H1 (cell line): ENCODE measurements at regions not wholly inside any gene's neighbourhood (a gene's known extent, or its start where the extent isn't known, plus 50 kb on each side); places are given as distances from the start of the nearest gene placed in this dataset.

ENCODE experiments used
- CTCF ChIA-PET: fragments of 300-600 bp; sonication (Branson Sonifier 250); formaldehyde crosslinking; loops from one replicate; lab custom pipeline; 2021; ENCODE audit not compliant: partially characterized antibody; lab: Charles Lee
- POLR2A ChIA-PET: fragments of 300-600 bp; sonication (Branson Sonifier 250); formaldehyde crosslinking; loops from one replicate; lab custom pipeline; 2021; ENCODE audit warnings: inconsistent platforms; ENCODE audit not compliant: partially characterized antibody; lab: Charles Lee
- DNase-seq, 2 experiments: peaks; one replicate each; pipeline versions ENCODE4 v3.0.0 to v3.0.0-alpha.2; 2010 to 2022; ENCODE audit warnings: low spot score in 2 of 2, low read depth in 1 of 2, mixed read lengths in 1 of 2
- FAIRE-seq: peaks from 2 replicates; lab custom pipeline; 2011; peaks lifted over from hg19 to GRCh38; lab: Jason Lieb, UNC
- H2AFZ ChIP-seq: 2 replicates; pipeline ENCODE4 v1.8.1; 2012; ENCODE audit warnings: low read length, inconsistent platforms
- H2AK5ac ChIP-seq: 2 replicates; pipeline ENCODE4 v1.6.1; 2013; ENCODE audit warnings: low read depth, low read length
- H2BK120ac ChIP-seq: replicated peaks from 2 replicates; pipeline ENCODE3; 2013; ENCODE audit warnings: low read depth, low read length, inconsistent platforms
- H2BK12ac ChIP-seq: 2 replicates; pipeline ENCODE4 v1.6.1; 2013; ENCODE audit warnings: low read depth, low read length
- H2BK15ac ChIP-seq: 2 replicates; pipeline ENCODE4 v1.6.1; 2013; ENCODE audit warnings: low read length
- H2BK20ac ChIP-seq: 2 replicates; pipeline ENCODE4 v1.6.1; 2013; ENCODE audit warnings: low read length
- H2BK5ac ChIP-seq: 2 replicates; pipeline ENCODE4 v1.6.1; 2013; ENCODE audit warnings: low read depth, low read length
- H3K14ac ChIP-seq: 2 replicates; pipeline ENCODE4 v1.6.1; 2013; ENCODE audit warnings: inconsistent platforms; ENCODE audit not compliant: insufficient read length
- H3K18ac ChIP-seq: 2 replicates; pipeline ENCODE4 v1.6.1; 2013; ENCODE audit warnings: low read length; ENCODE audit errors: extremely low read depth
- H3K23ac ChIP-seq: 2 replicates; pipeline ENCODE4 v1.6.1; 2013; ENCODE audit warnings: inconsistent platforms; ENCODE audit not compliant: insufficient read length
- H3K23me2 ChIP-seq: 2 replicates; pipeline ENCODE4 v1.6.1; 2013; ENCODE audit warnings: low read depth, low read length
- H3K27ac ChIP-seq: 2 replicates; pipeline ENCODE4 v1.6.1; 2011; ENCODE audit warnings: low read depth, low read length, inconsistent platforms
- H3K27me3 ChIP-seq, 4 experiments: replicated peaks in 1 of 4; 1 replicate in 1 of 4; 2 replicates in 3 of 4; pipeline versions ENCODE4 v1.6.1 to v1.8.1; 2011 to 2013; ENCODE audit warnings: low read length in 3 of 4, mild to moderate bottlenecking in 3 of 4, inconsistent platforms in 2 of 4, mixed read lengths in 2 of 4, moderate library complexity in 1 of 4; ENCODE audit not compliant: control insufficient read depth in 3 of 4, insufficient read depth in 3 of 4; ENCODE audit errors: extremely low read depth in 1 of 4
- H3K36me3 ChIP-seq, 4 experiments: 2 replicates each; pipeline versions ENCODE4 v1.6.1 to v1.8.1; 2011 to 2013; ENCODE audit warnings: mild to moderate bottlenecking in 4 of 4, low read length in 3 of 4, moderate library complexity in 2 of 4, control low read depth in 1 of 4, inconsistent platforms in 1 of 4; ENCODE audit not compliant: insufficient read depth in 4 of 4, control insufficient read depth in 2 of 4
- H3K4ac ChIP-seq: replicated peaks from 2 replicates; pipeline ENCODE3; 2013; ENCODE audit warnings: low read length, low read depth, mixed read lengths, inconsistent platforms; ENCODE audit not compliant: insufficient read length
- H3K4me1 ChIP-seq, 4 experiments: replicated peaks in 1 of 4; 1 replicate in 1 of 4; 2 replicates in 3 of 4; pipeline versions ENCODE4 v1.6.1 to v1.8.1; 2011 to 2013; ENCODE audit warnings: low read length in 3 of 4, inconsistent platforms in 2 of 4, mixed read lengths in 1 of 4; ENCODE audit not compliant: insufficient read depth in 4 of 4, control insufficient read depth in 3 of 4
- H3K4me2 ChIP-seq, 2 experiments: 2 replicates each; pipeline versions ENCODE4 v1.6.1 to v1.8.1; 2011 to 2013; ENCODE audit warnings: low read depth in 2 of 2, low read length in 2 of 2, control low read depth in 1 of 2, inconsistent platforms in 1 of 2, mild to moderate bottlenecking in 1 of 2; ENCODE audit not compliant: insufficient read depth in 1 of 2
- H3K4me3 ChIP-seq, 4 experiments: fragments of 200-600, 300-600 bp in 1 of 4; sonication (generic), shearing (Covaris generic), sonication (Bioruptor Twin) in 1 of 4; 2 replicates each; pipeline versions ENCODE4 v1.5.1 to v1.8.1; 2011 to 2016; ENCODE audit warnings: low read length in 4 of 4, low read depth in 3 of 4, control low read depth in 2 of 4, inconsistent platforms in 2 of 4, mild to moderate bottlenecking in 2 of 4, mixed read lengths in 1 of 4, moderate library complexity in 1 of 4; ENCODE audit not compliant: insufficient read depth in 2 of 4; ENCODE audit errors: extremely low read depth in 1 of 4
- H3K56ac ChIP-seq: replicated peaks from 2 replicates; pipeline ENCODE3; 2013; ENCODE audit warnings: low read depth, mild to moderate bottlenecking, mixed read lengths, low read length, inconsistent platforms; ENCODE audit not compliant: insufficient read length
- H3K79me1 ChIP-seq: 2 replicates; pipeline ENCODE4 v1.6.1; 2013; ENCODE audit warnings: low read depth, low read length, control low read depth
- H3K79me2 ChIP-seq, 2 experiments: 2 replicates each; pipeline versions ENCODE4 v1.6.1 to v1.8.1; 2012 to 2013; ENCODE audit warnings: low read length in 2 of 2, mild to moderate bottlenecking in 2 of 2, inconsistent platforms in 1 of 2; ENCODE audit not compliant: insufficient read depth in 2 of 2, control insufficient read depth in 1 of 2
- H3K9ac ChIP-seq, 4 experiments: replicated peaks in 1 of 4; 1 replicate in 1 of 4; 2 replicates in 3 of 4; pipeline versions ENCODE4 v1.6.1 to v1.8.1; 2011 to 2013; ENCODE audit warnings: low read depth in 3 of 4, low read length in 3 of 4, control low read depth in 2 of 4, mild to moderate bottlenecking in 2 of 4, moderate library complexity in 2 of 4, inconsistent platforms in 1 of 4; ENCODE audit errors: extremely low read depth in 1 of 4
- H3K9me3 ChIP-seq, 2 experiments: 2 replicates each; pipeline versions ENCODE4 v1.6.1 to v1.8.1; 2012 to 2013; ENCODE audit warnings: mild to moderate bottlenecking in 2 of 2, moderate library complexity in 2 of 2, control low read depth in 1 of 2, inconsistent platforms in 1 of 2, low read depth in 1 of 2, low read length in 1 of 2, mixed read lengths in 1 of 2; ENCODE audit not compliant: insufficient read depth in 2 of 2
- H4K20me1 ChIP-seq, 2 experiments: replicated peaks in 1 of 2; 2 replicates each; pipeline versions ENCODE3 to v1.8.1; 2011 to 2013; ENCODE audit warnings: inconsistent platforms in 2 of 2, low read length in 2 of 2, mild to moderate bottlenecking in 1 of 2; ENCODE audit not compliant: insufficient read depth in 2 of 2, control insufficient read depth in 1 of 2
- H4K5ac ChIP-seq: 2 replicates; pipeline ENCODE4 v1.6.1; 2013; ENCODE audit warnings: low read length, low read depth, mixed read lengths, inconsistent platforms; ENCODE audit not compliant: insufficient read length
- H4K8ac ChIP-seq: 2 replicates; pipeline ENCODE4 v1.8.0; 2013; ENCODE audit warnings: mild to moderate bottlenecking, moderate library complexity, low read length, inconsistent platforms; ENCODE audit not compliant: insufficient read depth; ENCODE audit errors: extremely low read depth
- H4K91ac ChIP-seq: replicated peaks from 2 replicates; pipeline ENCODE3; 2013; ENCODE audit warnings: low read length, mixed read lengths, inconsistent platforms; ENCODE audit not compliant: insufficient read length
- CHD1 ChIP-seq: IDR thresholded peaks from 2 replicates; pipeline ENCODE4 v1.6.1; 2012; ENCODE audit warnings: low read depth, low read length, improper control_type of control experiment
- EGR1 ChIP-seq: IDR thresholded peaks from 2 replicates; pipeline ENCODE4 v1.6.1; 2011; ENCODE audit warnings: low read depth, low read length, borderline replicate concordance
- WGBS, 2 experiments: shearing (Covaris generic) in 1 of 2; methylation state at CpG; one replicate each; pipeline versions ENCODE4 v1.1.6 to v1.1.7; 2013 to 2015; ENCODE audit warnings: low lambda C conversion rate in 2 of 2, mixed read lengths in 2 of 2, inconsistent platforms in 1 of 2, low coverage in 1 of 2, missing lambda C conversion rate in 1 of 2; ENCODE audit not compliant: insufficient replicate concordance in 2 of 2, insufficient coverage in 1 of 2, insufficient read length in 1 of 2; ENCODE audit errors: extremely low coverage in 1 of 2, missing lambda C conversion rate in 1 of 2; 5-methylcytosine and 5-hydroxymethylcytosine counted together

GRCh38 chr2:189261916-189262315, 82.4 kb upstream of the COL5A2 start:
- CTCF ChIA-PET = interaction anchor here (1.3 kb wide), 1 partner anchor 119 kb away, joined by 7 read pairs; no protein-coding TSS in a partner anchor
- Histone ChIP-seq H2BK15ac (no peak overlapping the region), H4K8ac (no peak overlapping the region), H4K5ac (no peak overlapping the region), H3K9me3 (0 out of 4 replicates have a peak, but pooled peaks cover 0 to 4% of the 10 kb centered on the region in 2 experiments), H4K91ac (no peak overlapping the region), H3K56ac (no peak overlapping the region), H2BK12ac (no peak overlapping the region), H2AFZ (no peak overlapping the region; the same call in 1 of the 2 replicates), H3K14ac (no peak overlapping the region), H3K27me3 (no peaks in the 10 kb centered on the region), H3K4me3 (no peak overlapping the region), H2BK20ac (no peak overlapping the region), H2BK5ac (no peak overlapping the region), H3K4me1 (peaks cover 0 to 2% (median 0%) of the 10 kb centered on the region in 4 experiments; a peak in 1 of 7 replicates), H3K79me2 (no peaks in the 10 kb centered on the region), H3K9ac (no peak overlapping the region), H3K23me2 (no peaks in the 10 kb centered on the region), H3K23ac (no peak overlapping the region), H3K79me1 (no peaks in the 10 kb centered on the region), H2BK120ac (no peak overlapping the region), H3K4me2 (no peak overlapping the region), H3K36me3 (no peaks in the 10 kb centered on the region), H2AK5ac (no peak overlapping the region), H4K20me1 (no peaks in the 10 kb centered on the region), H3K4ac (no peak overlapping the region), H3K27ac (no peak overlapping the region), H3K18ac (no peak overlapping the region)
- DNase-seq = no peak
- FAIRE-seq = no peak
- TF ChIP-seq EGR1 (no peak), CHD1 (no peak)
- POLR2A ChIA-PET = no interaction called here
- WGBS, 2 experiments = 92% methylated on average over 1 of the region's 1 CpG; no CpG with 5 or more reads in 1 of the 2 experiments
